Left kidney (tissue), 1 donor: ENCODE measurements at regions not wholly inside any gene's neighbourhood (a gene's known extent, or its start where the extent isn't known, plus 50 kb on each side); places are given as distances from the start of the nearest gene placed in this dataset.
A peak's percentile ranks its signal among the peaks of the same experiment; 100 is the strongest.
"Not testable (repeated sequence)": the region's sequence is repeated elsewhere in the genome, so short reads cannot be mapped to it uniquely, and the experiment has no call there.

Source experiments
- DNase-seq: peaks from one replicate; pipeline ENCODE4 v3.0.0-alpha.2; 2013

DNA sequence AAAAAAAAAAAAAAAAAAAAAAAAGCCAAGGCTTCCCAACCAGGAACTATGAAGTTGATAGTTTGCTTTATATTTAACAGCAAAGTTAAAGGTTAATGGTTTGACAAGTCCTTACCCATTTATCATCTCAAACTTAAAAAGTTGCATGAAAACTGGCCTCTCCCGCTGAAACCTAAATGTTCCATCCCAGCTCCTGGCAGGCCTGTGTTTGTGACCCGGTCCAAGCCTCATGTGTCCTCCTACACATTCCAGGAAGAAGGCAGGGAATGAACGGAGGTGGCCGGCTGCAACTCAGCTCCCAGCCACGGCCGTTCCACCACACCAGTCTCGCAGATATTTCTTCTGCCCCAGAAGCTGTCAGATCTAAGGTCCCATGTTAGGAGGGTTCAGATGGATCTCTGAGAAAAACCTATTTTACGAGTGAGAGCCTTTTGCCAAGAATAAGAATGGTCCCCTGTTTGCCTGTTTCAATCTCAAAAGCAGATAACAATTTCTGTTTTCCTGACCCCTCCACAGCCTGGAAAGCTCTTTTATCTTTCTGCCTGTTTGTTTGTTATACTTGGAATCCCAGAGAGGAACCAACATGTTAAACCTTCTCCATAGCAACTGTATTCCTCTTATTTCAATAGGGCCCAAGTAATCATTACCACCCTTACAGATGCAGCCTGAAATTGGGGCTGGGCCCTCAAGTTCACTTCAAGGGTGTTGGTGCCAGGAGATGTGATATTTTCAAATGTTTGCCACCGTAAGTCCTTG is 56.5 kb downstream of the KCTD12 start:
- DNase-seq, result peak; percentile 65

DNA sequence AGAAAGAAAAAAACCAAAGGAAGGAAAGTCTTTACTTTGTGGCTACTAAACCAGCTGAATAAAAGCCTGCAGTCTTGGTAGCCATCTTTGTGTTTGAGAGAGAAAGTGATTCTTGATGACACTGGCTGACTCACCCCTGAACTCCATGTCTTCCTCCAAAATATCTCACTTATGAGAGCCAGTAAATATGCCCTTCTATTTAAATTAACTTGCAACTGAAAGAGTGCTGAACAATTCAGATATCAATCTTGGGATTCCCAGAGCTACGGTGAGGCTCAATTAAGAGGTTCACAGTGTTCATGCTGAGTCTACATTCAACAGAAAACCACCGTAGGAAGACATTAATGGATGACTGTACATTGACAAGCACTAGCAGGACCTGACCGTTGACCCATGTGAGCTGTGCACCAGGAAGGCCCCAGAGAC is 57.9 kb downstream of the KCTD12 start:
- no peak for DNase-seq

DNA sequence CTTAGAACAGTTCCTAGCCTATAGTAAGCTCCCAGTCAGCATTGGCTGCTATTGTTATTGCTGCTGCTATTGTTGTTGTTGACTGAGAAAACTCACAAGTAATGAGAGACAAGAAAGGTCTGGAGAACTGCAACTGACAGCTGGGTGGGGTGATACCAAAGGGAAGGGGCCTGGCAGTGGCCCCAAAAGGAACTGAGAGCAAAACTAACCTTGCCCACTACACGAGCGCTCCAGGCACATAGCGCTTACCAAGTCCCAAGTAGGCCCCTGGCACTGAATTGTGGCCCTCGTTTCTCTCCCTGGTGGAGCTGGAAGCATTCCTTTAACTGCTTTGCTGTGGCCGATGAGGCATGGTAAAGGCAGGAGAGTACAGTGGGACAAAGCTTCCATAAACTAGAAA is 59.7 kb downstream of the KCTD12 start:
- no peak for DNase-seq

DNA sequence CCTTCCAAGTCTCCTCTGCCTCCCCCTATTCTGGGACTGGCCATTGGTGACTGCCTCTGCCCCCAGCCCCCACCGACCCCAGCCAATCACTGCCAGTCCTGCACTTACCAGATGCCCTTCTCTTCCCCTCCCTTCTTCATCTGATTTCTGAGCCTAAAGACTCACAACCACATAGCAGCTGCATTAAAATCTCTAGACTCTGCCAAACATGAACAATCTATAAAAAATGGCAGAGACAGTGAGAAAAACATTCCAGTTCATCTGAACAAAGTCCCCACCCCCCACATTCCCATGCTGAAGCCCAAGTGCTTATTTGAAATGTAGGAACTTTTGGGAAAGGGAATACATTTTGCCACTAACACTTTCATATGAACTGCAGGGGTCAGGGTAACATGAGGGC is 60.8 kb downstream of the KCTD12 start:
- no peak for DNase-seq

DNA sequence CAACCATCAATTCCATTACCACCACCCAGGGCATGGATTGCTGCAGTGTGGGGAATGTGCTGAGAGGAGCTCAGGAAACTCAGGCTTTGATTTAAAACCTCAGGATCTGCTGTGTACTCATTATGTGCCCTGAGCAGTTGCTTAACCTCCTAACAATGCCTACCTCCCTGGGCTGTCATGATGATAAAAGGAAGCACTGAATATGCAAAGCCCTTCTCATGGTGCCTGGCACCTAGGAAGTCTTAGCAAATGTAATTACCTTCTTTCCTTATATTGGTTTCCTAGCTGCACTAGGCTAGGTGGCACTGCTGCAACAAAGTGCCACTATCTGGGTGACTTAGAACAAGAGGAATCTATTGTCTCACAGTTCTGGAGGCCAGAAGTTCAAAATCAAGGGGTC is 62.2 kb downstream of the KCTD12 start:
- no peak for DNase-seq

DNA sequence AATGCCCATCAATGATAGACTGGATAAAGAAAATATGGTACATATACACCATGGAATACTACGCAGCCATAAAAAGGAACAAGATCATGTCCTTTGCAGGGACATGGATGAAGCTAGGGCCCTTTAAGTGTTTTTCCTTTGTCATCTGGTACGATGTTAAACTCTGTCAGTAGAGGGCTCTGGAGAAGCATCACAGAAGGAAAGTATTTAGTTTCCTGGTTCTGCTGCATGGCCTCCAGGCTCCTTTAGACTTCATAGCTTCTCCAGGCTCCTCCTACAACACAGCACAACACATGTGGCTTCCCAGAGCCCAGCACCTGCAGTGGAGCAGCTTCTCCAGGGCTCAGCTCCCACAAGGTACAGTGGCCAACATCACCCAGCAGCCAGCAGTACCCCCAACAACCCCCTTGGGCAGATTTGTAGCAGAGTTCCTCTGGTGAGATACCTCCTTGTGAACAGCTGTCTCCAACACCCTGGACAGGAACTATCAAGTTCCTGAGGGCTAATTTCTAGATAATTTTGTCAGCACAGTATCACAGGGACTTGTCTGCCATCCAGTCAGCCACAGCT is 63.4 kb downstream of the KCTD12 start:
- DNase-seq, result no peak

DNA sequence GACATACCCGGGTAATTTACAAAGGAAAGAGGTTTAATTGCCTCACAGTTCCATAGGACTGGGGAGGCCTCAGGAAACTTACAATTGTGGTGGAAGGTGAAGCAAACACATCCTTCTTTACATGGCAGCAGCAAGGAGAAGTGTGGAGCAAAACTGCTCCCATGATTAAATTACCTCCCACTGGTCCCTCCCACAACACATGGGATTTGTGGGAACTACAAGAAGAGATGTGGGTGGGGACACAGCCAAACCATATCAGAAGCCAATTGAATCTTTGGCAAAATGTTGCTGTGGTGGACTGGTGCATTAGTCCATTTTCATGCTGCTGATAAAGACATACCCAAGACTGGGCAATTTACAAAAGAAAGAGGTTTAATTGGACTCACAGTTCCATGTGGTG is 65.0 kb downstream of the KCTD12 start:
- DNase-seq, result not testable (repeated sequence)

DNA sequence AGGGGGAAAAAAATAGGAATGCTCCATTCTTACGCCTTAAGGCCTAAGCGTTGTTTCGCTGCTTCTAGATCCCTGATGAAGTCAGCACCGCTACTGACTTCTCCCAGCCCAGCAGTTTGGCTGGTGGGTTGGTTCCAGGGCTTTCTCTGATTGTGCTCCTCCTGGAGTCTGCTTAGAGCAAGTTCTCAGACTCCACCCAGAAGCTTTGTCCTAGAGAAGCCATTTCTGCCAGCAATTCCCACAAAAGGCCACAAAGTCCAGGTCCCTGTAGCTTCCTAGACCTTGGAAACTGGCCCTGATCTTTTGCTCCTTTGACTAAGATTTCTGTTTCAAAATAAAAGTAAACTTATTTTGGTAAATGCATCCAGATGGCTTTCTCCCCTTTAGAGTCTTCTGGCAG is 65.4 kb downstream of the KCTD12 start:
- no peak for DNase-seq

DNA sequence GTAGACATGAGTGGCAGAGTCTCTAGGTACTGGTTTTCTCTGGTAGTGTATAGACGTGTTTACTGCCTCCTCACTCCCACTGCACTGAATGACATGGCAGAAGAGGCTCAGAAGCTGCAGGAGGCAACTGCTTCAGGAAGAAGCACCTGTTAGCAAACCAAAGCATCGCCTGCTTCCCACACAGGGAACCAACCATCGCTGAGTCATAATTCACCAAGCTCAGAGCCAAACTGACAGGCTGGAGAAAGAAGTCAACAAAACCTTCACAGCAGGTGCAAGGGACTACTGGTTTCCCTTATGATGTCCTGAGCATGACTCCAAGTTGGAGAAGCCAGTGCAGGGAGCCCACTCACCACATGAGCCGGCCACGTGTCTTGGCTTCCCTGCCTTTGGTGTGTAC is 69.8 kb downstream of the KCTD12 start:
- no peak for DNase-seq

DNA sequence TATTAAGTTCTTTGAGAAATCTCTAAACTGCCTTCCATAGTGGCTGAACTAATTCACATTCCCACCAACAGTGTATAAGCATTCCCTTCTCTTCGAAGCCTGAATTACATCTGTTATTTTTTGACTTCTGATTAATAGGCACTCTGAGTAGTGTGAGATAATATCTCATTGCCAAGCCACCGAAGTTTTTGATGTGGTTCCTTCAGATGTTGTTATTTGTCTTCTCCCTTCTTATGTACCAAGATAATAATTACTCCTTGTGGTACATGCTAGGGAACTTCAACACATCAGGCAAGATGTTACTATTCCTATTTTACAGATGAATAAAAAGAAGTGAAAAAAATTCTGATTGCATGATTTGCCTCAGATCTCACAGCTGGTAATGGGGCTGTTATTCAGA is 70.9 kb downstream of the KCTD12 start:
- DNase-seq, result no peak

DNA sequence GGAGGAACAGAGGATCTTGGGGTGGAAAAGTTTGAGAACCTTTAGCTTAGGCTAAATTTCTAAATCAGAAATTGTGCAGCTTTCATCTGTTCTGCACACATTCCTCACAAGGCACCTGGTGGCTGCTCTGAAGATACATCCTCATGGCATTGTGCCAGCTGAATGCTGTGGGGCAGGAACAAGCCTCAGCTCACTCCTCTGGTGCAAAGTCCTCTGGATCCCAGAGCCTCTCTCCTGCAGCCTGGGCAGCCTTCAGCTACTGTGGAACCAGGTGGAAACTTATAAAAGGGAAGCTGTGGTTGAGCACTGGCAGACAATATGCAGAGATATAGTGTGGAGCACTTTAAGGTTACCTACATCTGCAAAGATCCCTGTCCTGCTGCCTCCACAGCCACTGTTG is 72.3 kb downstream of the KCTD12 start:
- no peak for DNase-seq

DNA sequence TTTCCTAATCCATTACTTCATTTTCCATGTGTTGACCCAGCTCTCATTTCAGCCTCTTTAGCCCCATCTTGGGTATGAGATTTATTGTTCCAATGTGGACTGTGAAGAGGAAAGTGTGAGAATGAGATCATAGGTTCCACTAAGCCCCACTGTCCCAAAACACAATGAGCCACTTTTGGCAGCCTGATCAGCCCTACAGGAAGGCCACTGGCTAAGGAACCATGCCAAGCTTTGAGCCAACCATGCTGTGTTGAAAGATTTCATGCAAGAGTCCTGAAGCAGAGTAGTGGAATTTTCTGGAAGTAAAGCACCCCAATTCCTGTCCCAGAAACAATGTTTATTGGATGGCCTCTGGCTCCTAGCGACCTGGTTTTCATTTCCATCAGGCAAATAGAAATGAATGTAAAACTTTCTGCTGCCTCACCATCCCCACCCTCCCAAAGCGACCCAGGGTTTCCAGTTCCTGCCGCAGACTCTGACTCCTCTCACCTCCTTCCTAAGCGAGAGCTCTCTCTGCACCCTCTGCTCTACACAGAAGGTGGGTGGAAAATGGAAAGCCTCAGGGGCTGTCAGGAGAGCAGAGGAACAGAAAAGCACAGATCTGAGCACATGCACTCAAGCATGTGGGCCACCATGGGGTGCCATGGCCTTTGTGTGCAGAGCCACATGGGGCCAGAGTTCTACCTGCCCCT is 73.1 kb downstream of the KCTD12 start:
- no peak for DNase-seq

DNA sequence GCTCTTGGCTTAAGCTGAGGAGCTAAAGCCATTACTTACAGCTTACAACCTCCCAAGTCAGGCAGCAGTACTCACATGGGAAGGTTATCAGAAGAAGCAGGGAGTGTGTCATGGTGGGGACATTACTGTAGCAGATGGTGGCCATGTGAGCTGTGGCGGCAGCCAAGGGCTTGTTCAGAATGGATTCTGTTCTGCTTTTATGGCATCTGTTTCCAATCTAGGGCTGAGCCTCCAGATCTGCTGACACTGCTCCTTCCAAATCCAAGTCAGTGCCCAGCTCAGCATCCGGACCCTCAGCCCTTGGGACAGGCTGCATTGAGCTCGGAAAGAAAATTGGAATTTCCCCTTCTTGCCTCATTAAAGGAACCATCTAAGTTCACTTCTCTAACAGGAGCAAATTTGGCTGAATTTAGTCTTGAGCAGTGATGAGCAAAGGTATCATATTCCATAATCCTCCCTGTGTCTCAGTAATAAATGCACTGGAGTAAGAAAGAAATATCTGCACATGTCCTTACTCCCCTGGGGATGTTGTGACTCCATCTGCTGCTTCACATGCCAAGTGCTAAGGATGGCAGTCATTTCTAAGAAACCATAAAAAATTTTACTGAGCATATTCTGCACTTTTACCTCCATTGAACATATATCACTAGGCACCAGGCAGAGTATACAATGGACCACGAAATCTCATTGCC is 73.9 kb downstream of the KCTD12 start:
- DNase-seq, result no peak

DNA sequence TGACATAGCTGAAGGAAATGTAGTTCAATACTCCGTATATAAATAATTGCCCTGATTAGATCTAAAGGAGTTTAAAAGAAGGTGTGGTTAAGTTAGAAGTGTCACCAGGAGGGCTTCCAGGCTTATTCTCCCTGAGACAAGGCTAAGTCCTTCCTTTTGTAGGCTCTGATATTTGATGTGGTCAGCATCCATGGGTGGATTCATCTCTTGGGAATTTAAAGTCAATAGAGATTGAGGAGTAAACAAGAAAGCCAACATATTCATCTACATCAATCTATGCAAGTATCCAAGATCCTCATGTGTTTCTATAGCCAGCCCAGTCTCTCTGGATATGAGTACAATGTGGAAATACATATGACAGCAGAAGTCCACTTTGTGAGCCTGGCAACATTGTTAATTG is 76.8 kb downstream of the KCTD12 start:
- DNase-seq, result no peak

DNA sequence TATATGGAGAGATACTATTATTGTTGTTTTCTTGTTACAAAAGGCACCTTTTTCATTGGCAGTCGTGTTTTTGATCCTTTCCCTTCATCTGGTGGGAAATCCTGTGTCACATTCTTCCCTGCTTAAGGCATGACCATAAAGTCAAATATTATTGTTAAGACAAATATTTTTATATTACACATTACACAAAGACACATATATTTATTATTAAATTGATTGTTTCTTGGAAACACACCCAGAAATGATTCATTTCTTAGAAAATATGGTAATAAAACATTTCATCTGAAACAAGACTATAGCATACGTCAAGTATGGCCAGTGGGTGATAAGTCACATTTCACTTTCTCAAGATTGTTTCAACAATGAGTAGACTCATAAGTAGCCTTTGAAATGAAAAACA is 77.3 kb downstream of the KCTD12 start:
- DNase-seq, result no peak

DNA sequence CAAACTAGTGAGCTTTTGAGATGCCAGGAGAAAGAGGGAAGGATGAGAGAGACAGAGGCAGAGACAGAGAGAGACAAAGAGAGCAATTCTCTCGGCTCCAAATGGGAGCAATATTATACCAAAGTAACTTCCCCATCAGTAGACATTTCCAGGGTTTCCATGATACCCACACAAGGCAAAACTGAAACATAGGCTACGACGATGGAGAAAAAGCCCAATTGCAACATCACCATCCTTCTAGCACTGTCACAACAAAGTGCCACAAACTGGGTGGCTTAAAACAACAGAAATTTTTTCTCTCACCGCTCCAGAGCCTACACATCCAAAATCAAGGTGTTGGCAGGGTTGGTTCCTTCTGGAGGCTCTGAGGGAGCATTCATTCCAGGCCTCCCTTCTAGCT is 81.4 kb downstream of the KCTD12 start:
- no peak for DNase-seq

DNA sequence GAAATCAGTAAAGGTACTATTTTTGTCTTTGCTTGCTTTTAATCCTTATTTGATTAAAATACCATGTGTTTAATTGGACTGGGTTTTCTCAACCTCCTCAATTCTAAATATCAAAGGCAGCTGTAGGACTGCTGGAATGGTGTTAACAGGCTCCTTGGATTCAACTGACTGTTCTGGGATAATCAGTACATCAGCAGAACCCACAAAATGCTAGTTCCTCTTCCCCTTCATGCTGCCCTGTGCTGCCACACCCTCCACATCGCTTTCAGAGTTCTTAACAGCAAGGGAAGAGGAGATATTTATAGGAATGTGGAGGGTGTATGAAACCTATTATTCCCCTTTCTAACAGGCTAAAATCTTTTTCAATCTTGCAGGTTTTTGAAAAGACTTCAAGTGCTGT is 82.4 kb downstream of the KCTD12 start:
- no peak for DNase-seq

DNA sequence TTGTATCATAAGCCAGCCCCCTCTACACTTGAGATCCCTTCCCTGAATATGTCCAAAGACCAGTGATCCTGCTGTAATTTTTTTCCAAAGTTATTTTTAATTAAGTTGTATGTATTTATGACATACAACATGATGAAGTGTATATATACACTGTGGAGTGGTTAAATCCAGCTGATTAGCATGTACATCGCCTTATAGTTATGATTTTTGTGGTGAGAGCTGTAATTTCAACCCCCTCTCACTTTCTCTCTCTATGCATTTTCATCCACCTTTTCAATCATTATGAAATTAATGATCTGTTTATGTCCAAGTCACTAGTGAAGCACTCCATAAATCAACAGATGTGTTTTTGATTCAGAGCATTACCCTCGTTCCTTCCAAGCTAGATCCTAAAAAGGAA is 85.3 kb downstream of the KCTD12 start:
- no peak for DNase-seq

DNA sequence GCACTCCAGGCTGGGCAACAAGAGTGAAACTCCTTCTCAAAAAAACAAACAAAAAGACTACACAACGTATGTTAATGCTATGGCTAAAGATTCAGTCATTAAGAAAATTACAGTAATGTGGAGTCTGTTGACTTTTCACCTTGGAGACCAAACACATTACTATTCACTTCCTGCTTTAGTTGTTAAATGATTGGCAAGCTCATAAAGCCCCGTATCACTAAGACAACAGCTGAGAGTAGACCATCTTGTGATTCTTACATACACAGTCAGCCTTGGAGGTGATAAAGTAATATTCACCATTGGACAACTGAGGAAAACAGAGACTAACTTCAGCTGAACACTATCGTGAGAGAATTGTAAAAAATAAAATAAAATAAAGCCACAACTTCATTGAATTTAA is 86.5 kb downstream of the KCTD12 start:
- no peak for DNase-seq

DNA sequence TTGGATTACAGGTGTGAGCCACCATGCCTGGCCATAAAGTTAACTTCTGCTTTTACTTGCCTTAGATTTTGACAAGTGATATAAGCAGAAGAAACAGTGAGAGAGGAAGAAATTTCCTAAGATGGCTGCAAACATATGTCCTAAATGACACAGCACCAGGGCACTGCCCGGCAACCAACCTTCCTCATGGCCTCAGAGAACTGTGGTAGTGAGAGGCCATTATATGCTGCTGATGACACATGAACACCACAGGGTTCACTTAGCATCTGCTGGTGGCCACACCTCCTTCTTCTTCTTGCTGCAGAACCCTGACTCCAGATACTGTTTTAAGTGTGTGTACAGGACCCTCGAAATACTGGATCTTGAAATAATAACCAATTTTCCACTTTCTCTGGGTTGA is 88.2 kb downstream of the KCTD12 start:
- DNase-seq, result no peak

DNA sequence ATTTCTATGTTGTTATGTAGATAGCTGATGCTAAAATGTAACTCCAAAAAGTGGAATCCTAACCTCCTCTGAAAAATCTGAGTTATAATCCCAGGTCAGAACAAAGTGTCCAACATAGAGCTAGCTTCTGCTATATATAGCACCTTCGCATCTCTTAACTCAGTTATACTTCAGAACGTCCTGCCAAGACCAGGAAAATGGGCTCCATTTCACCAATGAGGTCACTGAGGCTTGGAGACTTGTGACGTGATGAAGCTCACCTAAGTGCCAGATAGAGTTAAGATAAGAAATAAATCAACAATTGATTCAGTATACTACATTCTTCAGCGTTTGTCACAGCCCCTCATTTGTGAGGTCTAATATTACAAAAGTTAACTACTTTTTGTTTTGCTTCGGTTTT is 88.8 kb downstream of the KCTD12 start:
- no peak for DNase-seq

DNA sequence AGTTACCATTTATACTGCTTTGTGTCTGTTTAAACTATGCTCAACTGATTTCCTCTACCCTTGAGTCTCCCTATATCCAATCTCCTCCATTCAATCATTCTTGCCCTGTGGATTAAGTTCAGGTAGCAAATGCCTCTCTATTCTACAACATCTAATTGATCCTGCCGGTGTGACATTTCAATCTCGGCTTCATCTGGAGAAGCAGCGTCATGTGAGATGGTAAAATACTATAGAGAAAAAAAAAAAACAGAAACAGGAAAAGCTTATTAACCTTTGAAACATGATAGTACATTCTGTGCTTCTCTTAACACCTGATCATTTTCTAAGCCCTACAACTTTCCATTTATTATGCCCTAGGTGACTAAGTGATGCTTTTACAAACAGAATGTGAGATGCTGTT is 89.4 kb downstream of the KCTD12 start:
- no peak for DNase-seq
